IPS-15b (cell line): ENCODE measurements at regions not wholly inside any gene's neighbourhood (a gene's known extent, or its start where the extent isn't known, plus 50 kb on each side); places are given as distances from the start of the nearest gene placed in this dataset.
"Not testable (repeated sequence)": the region's sequence is repeated elsewhere in the genome, so short reads cannot be mapped to it uniquely, and the experiment has no call there.

Experiments
- H3K27me3 ChIP-seq: one replicate; pipeline ENCODE4 v1.6.1; 2013; ENCODE audit warnings: low read length; ENCODE audit not compliant: control insufficient read depth, insufficient read depth
- H3K36me3 ChIP-seq: one replicate; pipeline ENCODE4 v1.6.1; 2013; ENCODE audit warnings: low read length; ENCODE audit not compliant: control insufficient read depth, insufficient read depth
- H3K4me1 ChIP-seq: one replicate; pipeline ENCODE4 v1.6.1; 2013; ENCODE audit warnings: mild to moderate bottlenecking, low read length; ENCODE audit not compliant: control insufficient read depth, insufficient read depth
- H3K4me3 ChIP-seq: one replicate; pipeline ENCODE4 v1.5.1; 2013; ENCODE audit warnings: low read depth, low read length
- H3K9ac ChIP-seq: one replicate; pipeline ENCODE4 v1.6.1; 2013; ENCODE audit warnings: low read depth, mild to moderate bottlenecking, low read length
- H3K9me3 ChIP-seq: one replicate; pipeline ENCODE4 v1.6.1; 2013; ENCODE audit warnings: mild to moderate bottlenecking, low read length; ENCODE audit not compliant: control insufficient read depth, insufficient read depth

- Histone ChIP-seq H3K4me1 (peaks cover 11% of the 10 kb centered on the region), H3K4me3 (no peak overlapping the region), H3K36me3 (no peaks in the 10 kb centered on the region), H3K9ac (no peak overlapping the region), H3K27me3 (no peaks in the 10 kb centered on the region), H3K9me3 (no peaks in the 10 kb centered on the region)
These were observed 435.8 kb downstream of the HS3ST3B1 start for GRCh38 chr17:14736631-14737030.

DNA sequence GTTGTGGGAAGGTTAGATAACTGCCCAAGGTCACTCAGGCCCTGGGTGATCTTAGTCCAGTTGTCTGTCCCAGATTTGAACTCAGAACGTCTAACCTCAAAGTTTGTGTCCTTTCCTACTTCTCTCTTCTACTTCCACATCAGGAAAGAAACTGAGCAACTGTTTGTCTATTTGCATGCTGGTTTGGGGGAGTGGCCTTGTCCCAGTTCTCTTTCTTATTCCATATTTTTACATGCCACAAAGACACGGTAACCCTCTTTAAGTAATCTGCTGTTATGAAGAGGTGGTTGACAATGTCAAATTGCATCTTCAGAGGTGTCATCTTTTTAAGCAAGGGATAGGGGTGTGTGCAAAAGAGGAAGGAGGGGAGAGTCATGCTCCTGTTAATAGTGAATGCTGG, 432.5 kb downstream of the HS3ST3B1 start:
- no peaks in the 10 kb centered on the region for H3K27me3 ChIP-seq
- H3K9me3 ChIP-seq: no peaks in the 10 kb centered on the region
- H3K36me3 ChIP-seq: no peaks in the 10 kb centered on the region
- peaks cover 6% of the 10 kb centered on the region for H3K4me1 ChIP-seq
- H3K9ac ChIP-seq: no peak overlapping the region
- no peak overlapping the region for H3K4me3 ChIP-seq

DNA sequence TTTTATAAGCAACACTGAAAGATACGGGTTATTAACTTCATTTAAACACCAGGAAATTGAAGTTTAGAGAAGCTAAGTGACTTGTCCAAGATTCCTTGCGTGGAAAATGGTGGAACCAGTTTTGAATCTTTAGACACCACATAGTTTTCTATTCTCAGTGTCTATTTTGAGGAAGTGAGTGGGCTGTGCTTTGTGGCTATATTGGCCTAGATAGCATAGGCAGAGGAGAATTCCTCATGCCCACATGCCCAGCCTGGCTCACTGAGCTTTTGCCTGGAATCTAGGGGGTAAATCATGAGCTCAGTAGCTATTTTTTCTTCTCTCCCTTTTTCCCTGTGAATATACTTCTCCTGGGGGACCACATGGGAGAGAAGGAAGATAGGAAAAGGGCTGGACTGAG, 431.3 kb downstream of the HS3ST3B1 start:
- no peak overlapping the region for H3K9ac ChIP-seq
- peaks cover 9% of the 10 kb centered on the region for H3K4me1 ChIP-seq
- no peak overlapping the region for H3K4me3 ChIP-seq
- H3K36me3 ChIP-seq: no peaks in the 10 kb centered on the region
- H3K27me3 ChIP-seq: no peaks in the 10 kb centered on the region
- H3K9me3 ChIP-seq: no peaks in the 10 kb centered on the region

GRCh38 chr17:14731591-14731990, 430.7 kb downstream of the HS3ST3B1 start:
- Histone ChIP-seq H3K27me3 (no peaks in the 10 kb centered on the region), H3K9me3 (no peaks in the 10 kb centered on the region), H3K9ac (no peak overlapping the region), H3K4me3 (no peak overlapping the region), H3K4me1 (peaks cover 9% of the 10 kb centered on the region), H3K36me3 (no peaks in the 10 kb centered on the region)

DNA sequence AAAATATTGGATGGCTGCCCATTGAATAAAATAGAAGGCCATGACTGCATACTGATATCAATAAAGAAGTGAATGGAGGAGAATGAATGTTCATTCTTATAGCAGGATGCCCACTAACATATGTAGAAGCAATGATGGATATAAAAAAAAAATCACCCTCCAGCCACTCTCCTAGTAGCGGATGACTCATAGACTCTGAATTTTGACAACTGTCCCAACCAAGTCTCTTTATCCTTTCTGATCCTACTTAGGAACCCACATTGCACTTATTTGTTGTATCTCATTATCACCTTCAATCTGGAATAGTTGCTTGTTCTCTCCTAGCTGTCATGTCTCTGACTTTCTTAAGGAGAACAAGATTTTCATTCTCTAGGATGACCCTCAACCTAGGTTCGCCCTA, 429.9 kb downstream of the HS3ST3B1 start:
- Histone ChIP-seq H3K36me3 (no peaks in the 10 kb centered on the region), H3K4me1 (peaks cover 9% of the 10 kb centered on the region), H3K27me3 (no peaks in the 10 kb centered on the region), H3K9ac (no peak overlapping the region), H3K9me3 (no peaks in the 10 kb centered on the region), H3K4me3 (no peak overlapping the region)

GRCh38 chr17:14725729-14726128, 424.8 kb downstream of the HS3ST3B1 start:
- Histone ChIP-seq H3K4me1 (peaks cover 6% of the 10 kb centered on the region), H3K9ac (no peak overlapping the region), H3K4me3 (no peak overlapping the region), H3K36me3 (no peaks in the 10 kb centered on the region), H3K9me3 (no peaks in the 10 kb centered on the region), H3K27me3 (no peaks in the 10 kb centered on the region)

DNA sequence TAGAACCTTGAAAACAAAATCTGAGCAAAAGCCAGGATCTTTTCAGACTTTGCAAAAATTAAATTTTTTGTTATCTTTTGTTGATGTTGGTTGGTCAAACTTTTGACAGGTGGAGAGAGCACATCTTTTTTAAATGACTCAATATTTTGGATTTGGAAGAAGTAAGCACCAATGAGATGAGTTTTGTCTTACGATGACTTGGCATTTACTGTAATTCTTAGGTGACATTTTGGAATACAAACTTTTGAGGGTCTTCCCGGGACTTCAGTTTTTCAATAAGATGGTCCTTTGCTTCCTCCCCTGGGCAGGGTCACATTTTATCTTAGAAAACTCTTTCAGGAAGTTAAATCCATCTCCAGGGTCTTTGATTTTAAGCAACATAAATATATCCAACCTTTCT, 423.9 kb downstream of the HS3ST3B1 start:
- no peaks in the 10 kb centered on the region for H3K36me3 ChIP-seq
- H3K9me3 ChIP-seq: no peaks in the 10 kb centered on the region
- H3K4me3 ChIP-seq: no peak overlapping the region
- H3K27me3 ChIP-seq: no peaks in the 10 kb centered on the region
- H3K9ac ChIP-seq: no peak overlapping the region
- H3K4me1 ChIP-seq: peaks cover 6% of the 10 kb centered on the region

- H3K4me1 ChIP-seq, H3K36me3 ChIP-seq, H3K9ac ChIP-seq, H3K9me3 ChIP-seq, H3K27me3 ChIP-seq, H3K4me3 ChIP-seq: not testable (repeated sequence)
These were observed 422.5 kb downstream of the HS3ST3B1 start for GRCh38 chr17:14723349-14723748.

DNA sequence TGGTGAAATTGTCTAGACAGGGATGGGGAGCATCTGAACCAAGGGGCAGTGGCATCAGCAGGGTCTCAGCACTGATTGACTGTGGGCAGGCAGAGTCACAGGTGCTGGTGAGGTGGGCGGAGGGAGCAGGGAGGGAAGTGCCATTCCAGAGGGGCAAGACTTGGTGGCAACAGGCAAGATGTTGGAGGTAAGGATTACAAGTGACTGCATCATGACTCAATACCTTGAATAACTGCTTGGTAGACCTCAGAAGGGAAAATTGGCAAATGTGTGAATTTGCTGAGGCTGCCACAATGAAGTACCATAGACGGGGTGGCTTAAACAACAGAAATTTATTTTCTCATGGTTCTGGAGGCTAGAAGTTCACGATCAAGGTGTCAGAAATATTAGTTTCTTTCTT, 419.1 kb downstream of the HS3ST3B1 start:
- no peaks in the 10 kb centered on the region for H3K27me3 ChIP-seq
- no peaks in the 10 kb centered on the region for H3K9me3 ChIP-seq
- no peak overlapping the region for H3K4me3 ChIP-seq
- no peaks in the 10 kb centered on the region for H3K4me1 ChIP-seq
- no peaks in the 10 kb centered on the region for H3K36me3 ChIP-seq
- H3K9ac ChIP-seq: no peak overlapping the region

- H3K4me1 ChIP-seq: no peaks in the 10 kb centered on the region
- no peak overlapping the region for H3K4me3 ChIP-seq
- no peaks in the 10 kb centered on the region for H3K27me3 ChIP-seq
- no peaks in the 10 kb centered on the region for H3K36me3 ChIP-seq
- H3K9me3 ChIP-seq: no peaks in the 10 kb centered on the region
- no peak overlapping the region for H3K9ac ChIP-seq
These were observed 417.0 kb downstream of the HS3ST3B1 start for GRCh38 chr17:14717859-14718258.

- Histone ChIP-seq H3K36me3 (no peaks in the 10 kb centered on the region), H3K4me1 (no peaks in the 10 kb centered on the region), H3K27me3 (no peaks in the 10 kb centered on the region), H3K9me3 (no peaks in the 10 kb centered on the region), H3K4me3 (no peak overlapping the region), H3K9ac (no peak overlapping the region)
These were observed 414.7 kb downstream of the HS3ST3B1 start for GRCh38 chr17:14715561-14715960.

DNA sequence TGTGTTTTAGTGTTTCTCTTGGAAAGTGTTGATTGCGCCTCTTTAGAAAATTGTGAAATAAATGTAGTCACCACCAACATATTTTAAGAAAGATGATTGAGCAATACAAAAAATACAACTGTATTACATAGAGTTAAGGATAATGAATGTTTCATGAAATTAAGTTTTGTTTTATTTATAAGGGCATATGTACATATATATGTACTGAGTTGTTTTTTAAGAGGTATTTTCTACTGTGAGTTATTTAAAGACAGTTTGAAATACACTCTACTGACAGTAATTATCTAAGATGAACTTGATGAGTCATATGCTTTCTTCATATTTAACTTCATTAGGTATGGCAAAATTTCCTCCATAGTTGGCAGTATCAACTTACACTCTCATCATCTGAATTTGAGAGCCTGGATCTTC, 411.7 kb downstream of the HS3ST3B1 start:
- H3K27me3 ChIP-seq: no peaks in the 10 kb centered on the region
- H3K9me3 ChIP-seq: no peaks in the 10 kb centered on the region
- H3K4me1 ChIP-seq: no peaks in the 10 kb centered on the region
- H3K4me3 ChIP-seq: no peak overlapping the region
- no peak overlapping the region for H3K9ac ChIP-seq
- H3K36me3 ChIP-seq: no peaks in the 10 kb centered on the region

GRCh38 chr17:14704121-14704520, 403.2 kb downstream of the HS3ST3B1 start:
- Histone ChIP-seq H3K36me3 (no peaks in the 10 kb centered on the region), H3K27me3 (peaks cover 3% of the 10 kb centered on the region), H3K9ac (no peak overlapping the region), H3K9me3 (no peaks in the 10 kb centered on the region), H3K4me1 (peaks cover 9% of the 10 kb centered on the region), H3K4me3 (no peak overlapping the region)
